OCI-LY3 (cell line): ENCODE measurements at regions not wholly inside any gene's neighbourhood (a gene's known extent, or its start where the extent isn't known, plus 50 kb on each side); places are given as distances from the start of the nearest gene placed in this dataset.

ENCODE experiments used
- H2AFZ ChIP-seq: fragments of 200-600, 300-600 bp; shearing (Covaris generic); 2 replicates; pipeline ENCODE4 v1.6.0; 2014; ENCODE audit warnings: antibody characterized with exemption, low read depth, low read length
- H3K27ac ChIP-seq: fragments of 200-600, 300-600 bp; sonication (generic); 2 replicates; pipeline ENCODE4 v1.5.1; 2014; ENCODE audit warnings: mild to moderate bottlenecking, low read length, moderate library complexity, mixed read lengths
- H3K27me3 ChIP-seq: fragments of 200-600, 300-600 bp; sonication (generic); 2 replicates; pipeline ENCODE4 v1.6.1; 2014; ENCODE audit warnings: low read depth, low read length, mixed read lengths
- H3K36me3 ChIP-seq: fragments of 200-600, 300-600 bp; sonication (generic); replicated peaks from 2 replicates; pipeline ENCODE3; 2014; ENCODE audit warnings: low read depth, low read length, mixed read lengths
- H3K4me1 ChIP-seq: fragments of 300-600, 200-600 bp; sonication (generic); 2 replicates; pipeline ENCODE4 v1.6.1; 2014; ENCODE audit warnings: low read length, mixed read lengths
- H3K4me2 ChIP-seq: fragments of 200-600, 300-600 bp; sonication (generic); 2 replicates; pipeline ENCODE4 v1.6.1; 2014; ENCODE audit warnings: low read length, mixed read lengths
- H3K4me3 ChIP-seq: fragments of 300-600, 200-600 bp; sonication (generic); 2 replicates; pipeline ENCODE4 v1.5.1; 2014; ENCODE audit warnings: antibody characterized with exemption, mild to moderate bottlenecking, low read length, moderate library complexity
- H3K79me2 ChIP-seq: fragments of 300-600, 200-600 bp; shearing (Covaris generic); 2 replicates; pipeline ENCODE4 v1.6.1; 2014; ENCODE audit warnings: mild to moderate bottlenecking, low read length, mixed read lengths
- H3K9ac ChIP-seq: fragments of 300-600, 200-600 bp; shearing (Covaris generic); 2 replicates; pipeline ENCODE4 v1.6.0; 2014; ENCODE audit warnings: mild to moderate bottlenecking, low read length, moderate library complexity
- H3K9me3 ChIP-seq: fragments of 200-600, 300-600 bp; shearing (Covaris generic); 2 replicates; pipeline ENCODE4 v1.6.1; 2014; ENCODE audit warnings: low read length, mixed read lengths; ENCODE audit not compliant: insufficient read depth
- H4K20me1 ChIP-seq: fragments of 200-600, 300-600 bp; sonication (generic); 2 replicates; pipeline ENCODE4 v1.6.1; 2016; ENCODE audit warnings: low read length, mixed read lengths; ENCODE audit not compliant: insufficient read depth
- EZH2phosphoT487 ChIP-seq: fragments of 200-600 bp; shearing (Covaris generic); IDR thresholded peaks from 2 replicates; pipeline ENCODE4 v1.6.1; 2018; ENCODE audit warnings: antibody characterized with exemption, mixed run types, low read depth
- TF ChIP-seq, protein P1 (sequence below): fragments of 200-600, 300-600 bp; sonication (generic); IDR thresholded peaks from 2 replicates; pipeline ENCODE4 v1.5.1; 2014; ENCODE audit warnings: antibody characterized with exemption, low read length, low read depth

DNA sequence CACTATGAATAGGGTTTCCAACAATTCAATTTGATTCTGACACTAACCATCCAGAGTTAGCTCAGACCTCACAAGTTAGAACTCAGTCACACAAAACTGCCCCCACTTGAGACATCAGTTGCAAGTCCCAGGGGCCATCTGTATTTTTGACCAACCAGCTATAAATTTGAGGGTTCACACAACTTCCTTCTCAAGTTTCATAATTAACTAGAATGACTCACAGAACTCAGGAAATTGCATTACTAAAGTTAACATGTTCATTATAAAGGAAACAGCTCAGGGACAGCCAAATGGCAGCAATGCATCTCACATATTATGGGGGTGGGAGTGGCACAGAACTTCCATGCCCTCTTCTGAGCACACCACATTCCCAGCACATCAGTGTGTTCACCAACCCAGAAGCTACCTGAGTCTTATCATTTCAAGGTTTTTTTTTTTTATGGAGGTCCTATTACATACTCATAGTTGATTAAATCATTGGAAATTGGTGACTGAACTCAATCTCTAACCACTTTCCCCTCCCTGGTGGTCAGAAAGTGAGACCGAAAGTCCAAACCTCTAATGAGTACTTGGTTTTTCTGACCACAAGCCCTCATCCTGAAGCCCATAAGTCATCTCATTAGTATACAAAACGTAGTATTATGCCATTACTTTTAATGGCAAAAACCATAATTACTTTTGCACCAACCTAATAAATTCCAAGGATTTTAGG is 1721.5 kb upstream of the SEL1L start:
- H3K4me2 ChIP-seq: peak overlapping the region; percentile 33
- H4K20me1 ChIP-seq: no peaks in the 10 kb centered on the region

GRCh38 chr14:83255727-83256090 is 1722.1 kb upstream of the SEL1L start:
- H3K9me3 ChIP-seq: no peaks in the 10 kb centered on the region
- H4K20me1 ChIP-seq: no peaks in the 10 kb centered on the region
- H3K9ac ChIP-seq: no peak overlapping the region
- H3K4me2 ChIP-seq: peak overlapping the region; percentile 33
- H3K79me2 ChIP-seq: no peaks in the 10 kb centered on the region
- peaks cover 14% of the 10 kb centered on the region for H3K4me1 ChIP-seq
- H2AFZ ChIP-seq: no peak overlapping the region
- no peak overlapping the region for H3K4me3 ChIP-seq
- TF ChIP-seq EZH2phosphoT487: no peak
- TF ChIP-seq, protein P1, sequence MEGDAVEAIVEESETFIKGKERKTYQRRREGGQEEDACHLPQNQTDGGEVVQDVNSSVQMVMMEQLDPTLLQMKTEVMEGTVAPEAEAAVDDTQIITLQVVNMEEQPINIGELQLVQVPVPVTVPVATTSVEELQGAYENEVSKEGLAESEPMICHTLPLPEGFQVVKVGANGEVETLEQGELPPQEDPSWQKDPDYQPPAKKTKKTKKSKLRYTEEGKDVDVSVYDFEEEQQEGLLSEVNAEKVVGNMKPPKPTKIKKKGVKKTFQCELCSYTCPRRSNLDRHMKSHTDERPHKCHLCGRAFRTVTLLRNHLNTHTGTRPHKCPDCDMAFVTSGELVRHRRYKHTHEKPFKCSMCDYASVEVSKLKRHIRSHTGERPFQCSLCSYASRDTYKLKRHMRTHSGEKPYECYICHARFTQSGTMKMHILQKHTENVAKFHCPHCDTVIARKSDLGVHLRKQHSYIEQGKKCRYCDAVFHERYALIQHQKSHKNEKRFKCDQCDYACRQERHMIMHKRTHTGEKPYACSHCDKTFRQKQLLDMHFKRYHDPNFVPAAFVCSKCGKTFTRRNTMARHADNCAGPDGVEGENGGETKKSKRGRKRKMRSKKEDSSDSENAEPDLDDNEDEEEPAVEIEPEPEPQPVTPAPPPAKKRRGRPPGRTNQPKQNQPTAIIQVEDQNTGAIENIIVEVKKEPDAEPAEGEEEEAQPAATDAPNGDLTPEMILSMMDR: no peak
- no peaks in the 10 kb centered on the region for H3K36me3 ChIP-seq
- H3K27me3 ChIP-seq: no peaks in the 10 kb centered on the region
- H3K27ac ChIP-seq: no peak overlapping the region

More for the DNA sequence above, 1721.5 kb upstream of the SEL1L start:
- H3K79me2 ChIP-seq: no peaks in the 10 kb centered on the region
- no peak overlapping the region for H3K27ac ChIP-seq
- no peaks in the 10 kb centered on the region for H3K36me3 ChIP-seq
- H3K27me3 ChIP-seq: no peaks in the 10 kb centered on the region
- no peak overlapping the region for H3K4me3 ChIP-seq
- H3K4me1 ChIP-seq: peaks cover 14% of the 10 kb centered on the region
- H2AFZ ChIP-seq: no peak overlapping the region
- H3K9ac ChIP-seq: no peak overlapping the region
- no peaks in the 10 kb centered on the region for H3K9me3 ChIP-seq
- TF ChIP-seq EZH2phosphoT487: no peak
- TF ChIP-seq, protein P1: no peak

DNA sequence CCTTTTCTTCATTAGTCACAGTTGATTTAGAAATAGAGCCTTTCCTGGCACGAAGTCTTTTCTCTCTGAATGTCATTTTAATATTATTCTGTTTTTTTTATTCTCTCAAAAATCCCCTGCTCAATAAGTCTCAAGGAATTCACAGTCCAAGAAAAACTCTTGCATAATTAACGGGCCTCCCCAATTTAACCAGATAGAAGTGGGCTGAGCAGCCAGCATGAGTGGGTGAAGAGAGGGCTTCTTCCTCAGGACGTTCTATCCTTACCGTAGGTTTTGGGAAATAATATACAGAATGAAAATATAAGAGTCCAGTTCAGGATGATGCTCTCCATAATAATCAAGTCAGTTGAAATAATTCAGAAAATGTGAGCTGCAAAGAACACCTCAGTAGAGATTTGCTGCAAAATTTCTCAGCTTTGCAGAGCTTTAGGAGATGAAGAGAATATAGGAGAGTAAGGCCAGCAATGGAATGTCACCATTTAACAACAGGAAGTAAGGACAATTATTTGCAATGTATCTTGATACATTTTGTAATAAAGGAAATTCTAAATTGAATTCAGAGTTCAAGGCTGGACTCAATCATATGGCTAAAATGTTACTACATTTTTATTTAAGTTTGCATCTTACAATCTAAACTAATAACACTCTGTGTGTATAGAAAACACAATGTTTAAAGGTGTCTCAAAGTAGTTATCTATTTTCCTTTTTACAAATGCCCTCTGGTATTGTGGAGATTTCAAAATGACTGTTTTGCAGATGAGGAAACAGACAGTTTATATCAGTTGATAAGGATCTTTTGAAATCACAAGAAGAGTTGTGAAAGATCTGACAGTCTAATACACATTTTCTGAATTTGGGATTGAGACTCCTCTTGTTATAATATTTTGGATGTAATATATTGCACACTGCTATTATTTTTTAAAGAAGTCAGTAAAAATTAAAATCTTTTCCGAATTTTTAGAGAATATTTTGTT is 1724.1 kb upstream of the SEL1L start:
- H3K9me3 ChIP-seq: no peaks in the 10 kb centered on the region
- peaks cover 14% of the 10 kb centered on the region for H3K4me1 ChIP-seq
- H2AFZ ChIP-seq: no peak overlapping the region
- no peaks in the 10 kb centered on the region for H3K36me3 ChIP-seq
- H3K27ac ChIP-seq: no peak overlapping the region
- H3K4me3 ChIP-seq: no peak overlapping the region
- H3K27me3 ChIP-seq: no peaks in the 10 kb centered on the region
- H3K9ac ChIP-seq: no peak overlapping the region
- TF ChIP-seq, protein P1: no peak
- no peak for TF ChIP-seq EZH2phosphoT487
- no peaks in the 10 kb centered on the region for H4K20me1 ChIP-seq
- no peaks in the 10 kb centered on the region for H3K79me2 ChIP-seq
- H3K4me2 ChIP-seq: no peak overlapping the region

DNA sequence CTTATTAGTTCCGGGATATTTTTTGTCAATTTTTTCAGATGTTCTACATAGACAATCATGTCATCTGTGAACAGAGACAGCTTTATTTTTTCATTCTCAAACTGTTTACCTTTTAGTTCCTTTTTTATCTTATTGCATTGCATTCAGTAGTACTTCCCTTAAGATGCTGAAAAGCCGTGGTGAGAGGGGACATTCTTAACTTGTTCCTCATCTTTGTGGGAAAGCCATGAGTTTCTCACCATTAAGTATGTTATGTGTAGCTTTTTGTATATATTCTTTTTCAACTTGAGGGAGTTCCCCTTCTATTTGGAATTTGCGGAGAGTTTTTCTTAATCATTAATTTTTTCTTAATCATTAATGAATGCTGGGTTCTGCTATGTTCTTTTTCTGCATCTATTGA is 1727.1 kb upstream of the SEL1L start:
- peaks cover 4% of the 10 kb centered on the region for H3K4me1 ChIP-seq
- no peaks in the 10 kb centered on the region for H3K79me2 ChIP-seq
- no peak overlapping the region for H3K27ac ChIP-seq
- no peak overlapping the region for H3K4me3 ChIP-seq
- H3K36me3 ChIP-seq: no peaks in the 10 kb centered on the region
- no peaks in the 10 kb centered on the region for H3K9me3 ChIP-seq
- no peak overlapping the region for H3K4me2 ChIP-seq
- H3K9ac ChIP-seq: no peak overlapping the region
- H3K27me3 ChIP-seq: no peaks in the 10 kb centered on the region
- no peak overlapping the region for H2AFZ ChIP-seq
- TF ChIP-seq EZH2phosphoT487: no peak
- TF ChIP-seq, protein P1: no peak
- H4K20me1 ChIP-seq: no peaks in the 10 kb centered on the region
